ENCODE measurements at regions not wholly inside any gene's neighbourhood (a gene's known extent, or its start where the extent isn't known, plus 50 kb on each side); places are given as distances from the start of the nearest gene placed in this dataset.

DNA sequence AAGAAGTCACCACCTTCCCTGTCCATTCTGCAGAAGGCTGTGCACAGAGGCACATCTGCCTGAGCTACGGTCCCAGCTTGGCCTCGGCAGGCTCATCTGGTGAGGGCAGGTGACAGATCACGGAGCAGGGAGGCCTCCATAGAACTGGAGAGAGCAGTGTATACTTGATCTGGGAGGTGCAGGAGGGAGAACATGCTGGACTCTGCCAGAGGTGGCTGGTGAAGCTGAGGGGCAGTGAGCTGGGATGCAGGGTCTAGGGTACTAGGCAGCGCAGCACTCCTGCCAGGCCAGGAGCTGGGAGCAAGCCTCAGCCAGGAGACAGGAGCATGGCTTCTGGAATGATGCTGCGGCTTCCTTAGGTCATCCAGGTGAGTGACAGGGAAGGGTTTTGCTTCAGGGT, 553.0 kb downstream of the TCERG1L start:
- Histone ChIP-seq H2BK120ac (ENCODE audit: low read depth, low read length, poor library complexity, severe bottlenecking) (no peak overlapping the region), H3K4me2 (ENCODE audit: insufficient read depth, insufficient read length, low read length) (no peak overlapping the region), H3K27ac (ENCODE audit: insufficient read length, low read depth, low read length) (no peak overlapping the region), H3T11ph (ENCODE audit: low read length) (no peak overlapping the region), H2BK15ac (ENCODE audit: low read depth, low read length) (no peak overlapping the region), H3K79me2 (ENCODE audit: insufficient read depth, low read length) (no peaks in the 10 kb centered on the region), H3K9ac (ENCODE audit: extremely low read depth, insufficient read length, low read length) (no peak overlapping the region), H3K4ac (ENCODE audit: low read depth, low read length) (no peak overlapping the region), H2BK20ac (ENCODE audit: low read depth, low read length, poor library complexity, severe bottlenecking) (no peak overlapping the region), H2BK12ac (ENCODE audit: insufficient read length, low read depth, low read length) (no peak overlapping the region), H4K91ac (ENCODE audit: insufficient read length, low read depth, low read length) (no peak overlapping the region), H3K23me2 (ENCODE audit: insufficient read length, low read depth, low read length, poor library complexity, severe bottlenecking) (no peaks in the 10 kb centered on the region), H3K14ac (ENCODE audit: insufficient read depth, low read length) (no peak overlapping the region), H3K23ac (ENCODE audit: insufficient read length, low read depth, low read length) (no peak overlapping the region), H4K20me1 (ENCODE audit: control insufficient read depth, insufficient read depth, insufficient read length) (no peaks in the 10 kb centered on the region), H3K18ac (ENCODE audit: insufficient read length, low read depth, low read length) (no peak overlapping the region), H2AK5ac (ENCODE audit: insufficient read length, low read length) (no peak overlapping the region), H4K8ac (replicated peaks; ENCODE audit: insufficient read length, low read depth, low read length) (no peak overlapping the region), H4K5ac (ENCODE audit: insufficient read length, low read depth, low read length) (no peak overlapping the region), H3K9me3 (ENCODE audit: control insufficient read depth, low read depth, low read length) (no peaks in the 10 kb centered on the region), H2BK5ac (ENCODE audit: insufficient read length, low read length) (no peak overlapping the region), H2AFZ (ENCODE audit: low read length) (no peak overlapping the region), H3K4me1 (ENCODE audit: insufficient read depth, low read length) (no peaks in the 10 kb centered on the region), H3K56ac (ENCODE audit: insufficient read length, low read depth, low read length) (no peak overlapping the region), H3K27me3 (ENCODE audit: insufficient read depth, low read length) (no peaks in the 10 kb centered on the region), H3K79me1 (ENCODE audit: insufficient read depth, low read depth, low read length, poor library complexity, severe bottlenecking) (no peaks in the 10 kb centered on the region)
- no peak for TF ChIP-seq CTCF (conservative IDR thresholded peaks at IDR 0.05)
- Mint-ChIP-seq H3K9me3 (peaks cover 4 to 13% of the 10 kb centered on the region in 2 experiments; a peak in 2 of 5 replicates), H3K36me3 (ENCODE audit: insufficient read depth in 1 of 3, low read depth in 3 of 3) (no peaks in the 10 kb centered on the region; a peak in 2 of 7 replicates), H3K27me3 (ENCODE audit: low read depth) (peaks cover 4% of the 10 kb centered on the region; the same call in 1 of the 2 replicates), H3K4me3 (no peak overlapping the region), H3K4me1 (no peaks in the 10 kb centered on the region), H3K27ac (no peak overlapping the region)
- no CpG with 5 or more reads among the region's 5 CpGs for WGBS (ENCODE audit: extremely low coverage, insufficient read length, low lambda C conversion rate)
- no peak for DNase-seq

Measured in H9 (cell line).